ENCODE measurements at regions not wholly inside any gene's neighbourhood (a gene's known extent, or its start where the extent isn't known, plus 50 kb on each side); places are given as distances from the start of the nearest gene placed in this dataset.

DNA sequence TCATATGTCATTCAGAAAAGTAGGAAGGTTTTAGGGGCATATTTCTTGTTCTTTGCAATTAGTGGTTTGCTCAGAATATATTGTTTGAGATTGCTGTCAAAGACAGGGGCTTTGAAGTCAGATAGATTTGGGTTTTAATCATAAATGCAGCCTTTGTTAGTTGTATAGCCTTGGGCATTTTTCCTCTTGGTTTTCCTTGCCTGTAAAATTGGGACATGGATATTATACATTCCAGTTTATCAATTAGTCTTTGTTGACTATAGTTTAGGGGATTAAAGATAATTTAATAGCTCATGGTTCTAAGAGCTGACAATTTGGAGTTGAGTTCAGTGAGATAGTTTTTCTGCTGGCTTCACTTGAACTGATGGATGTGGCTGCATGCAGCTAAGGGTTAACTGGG, 88.9 kb downstream of the DMAC1 start:
- TF ChIP-seq POLR2A (IDR thresholded peaks at IDR 0.05) (no peak), CTCF (IDR thresholded peaks at IDR 0.05) (no peak)
- Histone ChIP-seq H3K9me3 (no peaks in the 10 kb centered on the region), H3K4me3 (no peak overlapping the region), H3K36me3 (no peaks in the 10 kb centered on the region), H3K4me1 (no peaks in the 10 kb centered on the region), H3K27me3 (no peaks in the 10 kb centered on the region), H3K27ac (no peak overlapping the region)
- DNase-seq (no peak), ATAC-seq (no peak)
- intact Hi-C loops (cut with DNase I): no loop called here

DNA sequence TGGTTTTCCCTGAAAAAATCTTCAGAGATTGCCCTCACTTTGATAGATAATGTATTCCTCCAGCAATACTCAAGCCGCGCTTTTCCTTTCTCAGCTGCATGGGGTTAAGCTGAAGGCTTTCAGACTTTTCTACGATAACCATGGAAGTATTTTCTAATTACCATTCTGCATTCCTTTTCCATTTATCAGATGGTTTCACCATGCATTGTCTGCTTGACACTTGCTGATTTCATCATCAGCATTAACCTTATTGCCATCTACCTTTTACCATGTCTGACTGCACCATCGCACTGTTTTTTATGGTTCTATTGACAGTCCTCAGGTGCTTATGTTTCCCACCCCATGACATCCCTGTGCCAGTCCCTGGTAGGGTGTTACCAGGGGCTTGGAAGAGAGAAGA, 91.6 kb downstream of the DMAC1 start:
- no peak overlapping the region for H3K4me3 ChIP-seq
- 78% methylated on average over 4 of the region's 4 CpGs for WGBS (ENCODE audit: insufficient coverage, low coverage, low lambda C conversion rate, missing lambda C conversion rate)
- ATAC-seq (no peak), DNase-seq (no peak)
- H3K27me3 ChIP-seq: no peaks in the 10 kb centered on the region
- no peak overlapping the region for H3K27ac ChIP-seq
- H3K4me1 ChIP-seq: no peaks in the 10 kb centered on the region
- intact Hi-C loops (cut with DNase I): no loop called here
- no peaks in the 10 kb centered on the region for H3K9me3 ChIP-seq
- no peak for TF ChIP-seq CTCF (IDR thresholded peaks at IDR 0.05)
- no peak for TF ChIP-seq POLR2A (IDR thresholded peaks at IDR 0.05)
- H3K36me3 ChIP-seq: no peaks in the 10 kb centered on the region

GRCh38 chr9:7704543-7704942, 95.0 kb downstream of the DMAC1 start:
- DNase-seq: no peak
- H3K36me3 ChIP-seq: no peaks in the 10 kb centered on the region
- WGBS (ENCODE audit: insufficient coverage, low coverage, low lambda C conversion rate, missing lambda C conversion rate): 38% methylated on average over 1 of the region's 1 CpG
- H3K4me1 ChIP-seq: no peaks in the 10 kb centered on the region
- TF ChIP-seq POLR2A (IDR thresholded peaks at IDR 0.05): no peak
- TF ChIP-seq CTCF (IDR thresholded peaks at IDR 0.05): no peak
- no peak overlapping the region for H3K4me3 ChIP-seq
- ATAC-seq: no peak
- H3K9me3 ChIP-seq: no peaks in the 10 kb centered on the region
- H3K27me3 ChIP-seq: no peaks in the 10 kb centered on the region
- no peak overlapping the region for H3K27ac ChIP-seq
- intact Hi-C loops (cut with DNase I): no loop called here

GRCh38 chr9:7691909-7692308, 107.7 kb downstream of the DMAC1 start:
- no peaks in the 10 kb centered on the region for H3K36me3 ChIP-seq
- intact Hi-C loops (cut with DNase I): no loop called here
- ATAC-seq: no peak
- DNase-seq: no peak
- WGBS (ENCODE audit: insufficient coverage, low coverage, low lambda C conversion rate, missing lambda C conversion rate): 37% methylated on average over 2 of the region's 2 CpGs
- no peak for TF ChIP-seq CTCF (IDR thresholded peaks at IDR 0.05)
- no peak for TF ChIP-seq POLR2A (IDR thresholded peaks at IDR 0.05)
- H3K27ac ChIP-seq: no peak overlapping the region
- H3K9me3 ChIP-seq: no peaks in the 10 kb centered on the region
- H3K27me3 ChIP-seq: no peaks in the 10 kb centered on the region
- no peak overlapping the region for H3K4me3 ChIP-seq
- H3K4me1 ChIP-seq: no peaks in the 10 kb centered on the region

DNA sequence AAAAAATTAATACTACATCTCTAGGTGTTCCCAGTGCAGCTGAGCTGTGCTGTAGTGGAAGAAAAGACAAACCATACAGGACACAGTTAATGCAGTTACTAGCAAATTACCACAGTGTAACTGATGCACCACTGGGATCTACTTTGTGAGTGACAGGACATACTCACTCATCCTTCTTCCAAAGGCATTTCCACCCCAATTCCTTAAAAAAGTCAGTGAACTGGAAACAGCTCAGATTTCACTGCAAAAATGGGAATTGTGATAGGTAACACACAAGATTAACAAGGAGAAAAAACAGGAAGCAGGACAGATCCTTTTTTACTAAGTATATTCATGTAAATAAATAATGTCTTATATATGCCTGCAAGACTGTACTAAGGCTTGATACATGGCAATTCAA, 109.6 kb downstream of the DMAC1 start:
- intact Hi-C loops (cut with DNase I): no loop called here
- H3K27ac ChIP-seq: no peak overlapping the region
- no peak for DNase-seq

More for the DNA sequence above, 109.6 kb downstream of the DMAC1 start:
- Histone ChIP-seq H3K4me3 (no peak overlapping the region), H3K27me3 (no peaks in the 10 kb centered on the region), H3K9me3 (no peaks in the 10 kb centered on the region), H3K36me3 (no peaks in the 10 kb centered on the region), H3K4me1 (no peaks in the 10 kb centered on the region)
- TF ChIP-seq CTCF (IDR thresholded peaks at IDR 0.05): no peak
- no peak for TF ChIP-seq POLR2A (IDR thresholded peaks at IDR 0.05)
- ATAC-seq: no peak

Data from right lobe of liver (tissue), 6 donors.